GM23338 (cell line): ENCODE measurements at regions not wholly inside any gene's neighbourhood (a gene's known extent, or its start where the extent isn't known, plus 50 kb on each side); places are given as distances from the start of the nearest gene placed in this dataset.

Source experiments
- ATAC-seq: fragments of 200-7000 bp; cut with Tn5 transposase; 3 replicates; pipeline ENCODE4 v1.9.1; 2020
- DNase-seq: peaks from one replicate; pipeline ENCODE4 v3.0.0-alpha.2; 2015; ENCODE audit warnings: low spot score
- H2AFZ ChIP-seq: fragments of 200-600 bp; sonication (generic); 2 replicates; pipeline ENCODE4 v1.8.0; 2016; ENCODE audit warnings: antibody characterized with exemption, mild to moderate bottlenecking, moderate library complexity
- H3F3A ChIP-seq: fragments of 200-600 bp; sonication (generic); replicated peaks from 2 replicates; pipeline ENCODE4 v1.8.0; 2017; ENCODE audit warnings: antibody characterized with exemption, mixed run types, low read depth
- H3K27ac ChIP-seq: fragments of 200-600 bp; sonication (generic); 2 replicates; pipeline ENCODE4 v1.6.1; 2016; ENCODE audit warnings: low read depth
- H3K27me3 ChIP-seq: fragments of 200-600 bp; sonication (generic); 2 replicates; pipeline ENCODE4 v1.8.0; 2016; ENCODE audit warnings: mild to moderate bottlenecking, mixed run types, moderate library complexity; ENCODE audit not compliant: insufficient read depth
- H3K36me3 ChIP-seq: fragments of 200-600 bp; sonication (generic); 2 replicates; pipeline ENCODE4 v1.8.0; 2016; ENCODE audit warnings: mild to moderate bottlenecking; ENCODE audit not compliant: insufficient read depth
- H3K4me1 ChIP-seq: fragments of 200-600 bp; sonication (generic); 2 replicates; pipeline ENCODE4 v1.8.0; 2016; ENCODE audit warnings: mild to moderate bottlenecking, moderate library complexity; ENCODE audit not compliant: insufficient read depth
- H3K4me2 ChIP-seq: fragments of 200-600 bp; sonication (generic); 2 replicates; pipeline ENCODE4 v1.7.1; 2017; ENCODE audit warnings: mixed run types
- H3K4me3 ChIP-seq: fragments of 200-600 bp; sonication (generic); 2 replicates; pipeline ENCODE4 v1.6.1; 2016; ENCODE audit warnings: mixed run types
- H3K79me2 ChIP-seq: fragments of 200-600 bp; sonication (generic); replicated peaks from 2 replicates; pipeline ENCODE4 v1.8.0; 2017; ENCODE audit warnings: mild to moderate bottlenecking; ENCODE audit not compliant: insufficient read depth
- H3K9me2 ChIP-seq: fragments of 200-600 bp; sonication (generic); 2 replicates; pipeline ENCODE4 v1.8.0; 2017; ENCODE audit not compliant: insufficient read depth
- H4K20me1 ChIP-seq: fragments of 200-600 bp; sonication (generic); replicated peaks from 2 replicates; pipeline ENCODE4 v1.8.0; 2017; ENCODE audit warnings: mild to moderate bottlenecking; ENCODE audit not compliant: insufficient read depth
- H3K27ac Mint-ChIP-seq: 2 replicates; pipeline ENCODE4 v1.8.0; 2020; ENCODE audit warnings: inconsistent platforms, mild to moderate bottlenecking, moderate library complexity, mixed read lengths
- H3K27me3 Mint-ChIP-seq: 3 replicates; pipeline ENCODE4 v1.8.0; 2022; ENCODE audit warnings: low read depth, mild to moderate bottlenecking, moderate library complexity, mixed read lengths, inconsistent platforms; ENCODE audit not compliant: insufficient read depth, poor library complexity
- H3K36me3 Mint-ChIP-seq: 3 replicates; pipeline ENCODE4 v1.8.0; 2021; ENCODE audit warnings: low read depth, mild to moderate bottlenecking, inconsistent platforms, moderate library complexity, mixed read lengths
- H3K4me1 Mint-ChIP-seq: 3 replicates; pipeline ENCODE4 v1.8.0; 2020; ENCODE audit warnings: mild to moderate bottlenecking, inconsistent platforms, mixed read lengths
- H3K4me3 Mint-ChIP-seq: 3 replicates; pipeline ENCODE4 v1.8.0; 2021; ENCODE audit warnings: moderate library complexity, mild to moderate bottlenecking, inconsistent platforms, mixed read lengths
- H3K9me3 Mint-ChIP-seq: 3 replicates; pipeline ENCODE4 v1.8.0; 2020; ENCODE audit warnings: moderate library complexity, mild to moderate bottlenecking, inconsistent platforms, mixed read lengths
- CREB1 ChIP-seq: fragments of 250-450 bp; sonication (Bioruptor Pico); IDR thresholded peaks from 2 replicates; pipeline ENCODE4 v1.5.0; 2020; ENCODE audit warnings: low read depth, mild to moderate bottlenecking, moderate library complexity
- CTCF ChIP-seq, 2 experiments: fragments of 200-600 bp in 1 of 2; sonication (generic) in 1 of 2; conservative IDR thresholded peaks; 2 replicates each; pipeline versions ENCODE4 v1.5.1 to v1.6.1; 2016 to 2017; ENCODE audit warnings: antibody characterized with exemption in 2 of 2, low read depth in 2 of 2, mild to moderate bottlenecking in 2 of 2, moderate library complexity in 1 of 2
- ETS1 ChIP-seq: IDR thresholded peaks from 2 replicates; pipeline ENCODE4 v1.6.1; 2016; ENCODE audit warnings: antibody characterized with exemption
- EZH2phosphoT487 ChIP-seq: fragments of 200-600 bp; sonication (generic); IDR thresholded peaks from one replicate; pipeline ENCODE4 v1.8.1; 2018; ENCODE audit warnings: antibody characterized with exemption; ENCODE audit not compliant: unreplicated experiment
- STAT1 ChIP-seq: IDR thresholded peaks from one replicate; pipeline ENCODE4 v1.6.1; 2016; ENCODE audit warnings: antibody characterized with exemption; ENCODE audit not compliant: unreplicated experiment
- ZNF462 ChIP-seq: fragments of 250-450 bp; sonication (Bioruptor Pico); IDR thresholded peaks from 2 replicates; pipeline ENCODE4 v1.5.0; 2020; ENCODE audit warnings: mild to moderate bottlenecking, moderate library complexity

GRCh38 chr6:147750413-147750812 is 241.9 kb downstream of the SAMD5 start:
- H3K9me3 Mint-ChIP-seq: no peaks in the 10 kb centered on the region
- Histone ChIP-seq H3K4me1 (no peaks in the 10 kb centered on the region), H3K27ac (no peak overlapping the region), H3K9me2 (peaks cover 11% of the 10 kb centered on the region; the same call in 1 of the 2 replicates), H3K27me3 (no peaks in the 10 kb centered on the region), H2AFZ (no peak overlapping the region), H3K4me2 (no peak overlapping the region), H3K79me2 (no peaks in the 10 kb centered on the region), H3K4me3 (no peak overlapping the region), H3K36me3 (no peaks in the 10 kb centered on the region), H3F3A (no peaks in the 10 kb centered on the region), H4K20me1 (no peaks in the 10 kb centered on the region)
- no peak for ATAC-seq
- H3K27ac Mint-ChIP-seq: no peak overlapping the region
- H3K4me3 Mint-ChIP-seq: no peak overlapping the region
- peaks cover 2% of the 10 kb centered on the region for H3K27me3 Mint-ChIP-seq
- TF ChIP-seq EZH2phosphoT487 (no peak), ZNF462 (CRISPR knock-in tag) (no peak), CTCF (conservative IDR thresholded peaks at IDR 0.05; ENCODE audit: low read depth in 2 of 2) (no peak), CREB1 (no peak), ETS1 (no peak), STAT1 (no peak)
- H3K36me3 Mint-ChIP-seq: no peaks in the 10 kb centered on the region
- H3K4me1 Mint-ChIP-seq: no peaks in the 10 kb centered on the region
- DNase-seq: no peak
